Adrenal gland (tissue), 9 donors: ENCODE measurements at regions not wholly inside any gene's neighbourhood (a gene's known extent, or its start where the extent isn't known, plus 50 kb on each side); places are given as distances from the start of the nearest gene placed in this dataset.

Experiments
- DNase-seq, 7 donors: peaks; one replicate each; pipeline ENCODE4 v3.0.0-alpha.2; 2019 to 2020
- H3K27ac ChIP-seq, 5 donors: fragments of 200-600 bp; sonication (generic) in 4 of 5; 1 replicate in 3 of 5; 2 replicates in 2 of 5; pipeline versions ENCODE4 v1.5.1 to v1.8.0; 2016 to 2020; ENCODE audit warnings: mild to moderate bottlenecking in 1 of 5
- H3K27me3 ChIP-seq: fragments of 200-600 bp; 2 replicates; pipeline ENCODE4 v1.8.0; 2021
- H3K36me3 ChIP-seq, 2 donors: fragments of 200-600 bp; replicated peaks in 1 of 2; 1 replicate in 1 of 2; 2 replicates in 1 of 2; pipeline versions ENCODE4 v1.5.1 to v1.8.0; 2018 to 2022
- H3K4me1 ChIP-seq, 2 donors: fragments of 200-600 bp; replicated peaks in 1 of 2; 1 replicate in 1 of 2; 2 replicates in 1 of 2; pipeline versions ENCODE4 v1.5.1 to v1.8.0; 2018 to 2021
- H3K4me3 ChIP-seq, 4 donors: fragments of 200-600 bp; sonication (generic) in 3 of 4; one replicate each; pipeline ENCODE4 v1.5.1; 2016 to 2018
- H3K9me3 ChIP-seq, 3 donors: fragments of 200-600 bp; sonication (generic) in 1 of 3; replicated peaks in 1 of 3; 1 replicate in 2 of 3; 2 replicates in 1 of 3; pipeline versions ENCODE4 v1.5.1 to v1.8.0; 2016 to 2021
- POLR2A ChIP-seq, 2 donors: fragments of 450-650 bp; IDR thresholded peaks; one replicate each; pipeline ENCODE4 v1.6.1; 2017; ENCODE audit warnings: antibody characterized with exemption in 2 of 2, mild to moderate bottlenecking in 2 of 2, moderate library complexity in 1 of 2
- WGBS, 4 donors: extraction: QIAGEN DNeasy Blood & Tissue Kit in 2 of 4; methylation state at CpG; one replicate each; pipeline versions ENCODE4 v1.1.5 to v1.1.7; 2013 to 2017; 5-methylcytosine and 5-hydroxymethylcytosine counted together
- intact Hi-C, 2 donors: fragments of 100-400 bp; cut with DNase I; formaldehyde crosslinking; loops; one replicate each; pipeline versions ENCODE4 v1.14.1 to v1.15.0; 2022 to 2023
- TF ChIP-seq, protein P1 (sequence below), 6 experiments: fragments of 450-650 bp in 4 of 6; fragments of 200-600 bp in 2 of 6; sonication (generic) in 1 of 6; IDR thresholded peaks; 1 replicate in 5 of 6; 2 replicates in 1 of 6; pipeline versions ENCODE4 v1.5.1 to v1.8.0; 2016 to 2021; ENCODE audit warnings: antibody characterized with exemption in 6 of 6, mild to moderate bottlenecking in 2 of 6, moderate library complexity in 1 of 6
- donor health status: healthy with polysubstance abuse.
- donor health status: Bipolar disorder and iron deficiency.
- donor health status: DM: yes; HTN: yes; CAD: no.
- donor health status: DM: no; HTN: no; CAD: no.
- donor health status: DM: no; HTN: no; CAD: no.

DNA sequence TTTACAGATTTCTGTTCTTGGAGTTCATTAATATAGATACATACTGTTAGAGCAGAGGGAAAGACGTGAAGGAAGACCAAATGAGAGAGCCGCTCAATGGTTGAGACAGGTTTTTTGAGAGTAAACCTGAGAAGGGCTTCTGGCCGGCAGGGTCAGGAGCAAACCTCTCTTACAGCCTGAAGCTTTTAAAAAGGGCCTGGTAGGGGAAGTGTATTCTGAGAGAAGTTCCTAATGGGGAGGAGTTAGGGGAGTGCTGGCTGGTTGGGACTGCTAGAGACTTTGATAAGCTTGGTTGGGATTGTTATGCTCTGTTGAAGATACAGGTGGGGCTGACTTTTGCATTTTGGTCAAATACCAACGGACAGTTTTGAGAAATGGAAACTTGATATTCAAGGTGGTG, 186.8 kb upstream of the PABPC4L start:
- H3K36me3 ChIP-seq = no peaks in the 10 kb centered on the region
- H3K27me3 ChIP-seq = no peaks in the 10 kb centered on the region
- TF ChIP-seq, protein P1, sequence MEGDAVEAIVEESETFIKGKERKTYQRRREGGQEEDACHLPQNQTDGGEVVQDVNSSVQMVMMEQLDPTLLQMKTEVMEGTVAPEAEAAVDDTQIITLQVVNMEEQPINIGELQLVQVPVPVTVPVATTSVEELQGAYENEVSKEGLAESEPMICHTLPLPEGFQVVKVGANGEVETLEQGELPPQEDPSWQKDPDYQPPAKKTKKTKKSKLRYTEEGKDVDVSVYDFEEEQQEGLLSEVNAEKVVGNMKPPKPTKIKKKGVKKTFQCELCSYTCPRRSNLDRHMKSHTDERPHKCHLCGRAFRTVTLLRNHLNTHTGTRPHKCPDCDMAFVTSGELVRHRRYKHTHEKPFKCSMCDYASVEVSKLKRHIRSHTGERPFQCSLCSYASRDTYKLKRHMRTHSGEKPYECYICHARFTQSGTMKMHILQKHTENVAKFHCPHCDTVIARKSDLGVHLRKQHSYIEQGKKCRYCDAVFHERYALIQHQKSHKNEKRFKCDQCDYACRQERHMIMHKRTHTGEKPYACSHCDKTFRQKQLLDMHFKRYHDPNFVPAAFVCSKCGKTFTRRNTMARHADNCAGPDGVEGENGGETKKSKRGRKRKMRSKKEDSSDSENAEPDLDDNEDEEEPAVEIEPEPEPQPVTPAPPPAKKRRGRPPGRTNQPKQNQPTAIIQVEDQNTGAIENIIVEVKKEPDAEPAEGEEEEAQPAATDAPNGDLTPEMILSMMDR (IDR thresholded peaks at IDR 0.05) = no peak
- no peak overlapping the region for H3K4me3 ChIP-seq
- 63 to 86% (median 74%) methylated on average over 4 of the region's 4 CpGs for WGBS, 4 donors
- no peaks in the 10 kb centered on the region for H3K4me1 ChIP-seq
- no peaks in the 10 kb centered on the region for H3K9me3 ChIP-seq
- no peak for DNase-seq
- H3K27ac ChIP-seq = no peak overlapping the region
- intact Hi-C loops = no loop called here

DNA sequence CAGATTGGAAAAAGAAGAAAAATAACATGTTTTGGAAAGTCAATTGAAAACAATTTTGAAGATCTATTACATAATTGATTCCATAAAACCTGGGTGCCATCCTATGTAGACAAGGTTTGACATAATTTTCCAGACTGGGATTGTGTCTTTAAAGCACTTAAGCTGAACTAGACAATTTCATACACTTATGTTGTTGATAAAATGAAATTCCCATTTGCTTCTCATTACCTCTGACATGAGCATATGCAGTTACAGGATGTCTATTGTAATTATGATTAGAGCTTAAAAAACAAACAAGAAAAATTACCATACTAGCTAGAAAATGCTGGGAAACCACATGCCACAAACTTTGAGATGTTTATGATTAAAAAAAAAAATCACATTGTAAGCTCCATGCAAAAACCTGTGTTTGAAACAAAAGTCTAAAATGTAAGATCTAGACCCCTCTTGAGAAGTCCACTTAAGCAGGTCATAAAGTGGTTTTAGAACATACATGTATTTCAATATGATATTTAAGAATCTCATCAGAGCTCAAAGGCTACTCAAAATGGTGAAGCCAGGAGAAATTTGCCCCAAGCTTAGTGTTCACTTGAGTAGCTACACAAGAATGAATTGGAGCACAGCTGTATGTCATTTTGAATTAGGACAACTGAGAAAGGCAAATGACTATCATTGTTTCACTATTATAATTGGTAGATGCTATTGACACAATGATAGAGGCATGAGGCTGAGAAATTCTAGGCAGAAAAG, 181.1 kb upstream of the PABPC4L start:
- no peaks in the 10 kb centered on the region for H3K9me3 ChIP-seq
- no peak for TF ChIP-seq POLR2A (IDR thresholded peaks at IDR 0.05)
- TF ChIP-seq, protein P1 (IDR thresholded peaks at IDR 0.05) = no peak
- H3K4me1 ChIP-seq = no peaks in the 10 kb centered on the region
- H3K27ac ChIP-seq = no peak overlapping the region
- intact Hi-C loops = no loop called here
- H3K36me3 ChIP-seq = no peaks in the 10 kb centered on the region
- H3K4me3 ChIP-seq = no peak overlapping the region
- no peaks in the 10 kb centered on the region for H3K27me3 ChIP-seq
- DNase-seq = no peak

DNA sequence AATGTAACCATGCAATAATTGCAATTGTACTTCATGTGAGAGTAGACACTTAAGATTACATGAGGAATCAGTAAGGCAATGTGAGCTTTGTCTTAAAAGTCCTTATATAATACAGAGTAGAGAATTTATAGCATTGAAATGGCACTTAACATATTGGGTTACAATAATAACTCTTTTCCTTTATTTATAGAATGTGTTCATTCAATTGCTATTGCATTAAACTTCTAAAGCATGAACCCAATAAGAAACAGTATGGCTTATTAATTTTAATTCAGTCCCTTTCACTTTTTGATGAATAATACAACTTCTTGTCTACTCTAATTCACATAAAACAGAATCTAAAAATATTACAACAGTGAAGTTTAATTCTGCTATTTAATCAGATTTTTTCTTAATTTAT, 174.2 kb upstream of the PABPC4L start:
- Histone ChIP-seq H3K27me3 (no peaks in the 10 kb centered on the region), H3K36me3 (no peaks in the 10 kb centered on the region), H3K27ac (no peak overlapping the region), H3K4me1 (no peaks in the 10 kb centered on the region), H3K4me3 (no peak overlapping the region), H3K9me3 (no peaks in the 10 kb centered on the region)
- intact Hi-C loops = no loop called here
- no peak for DNase-seq
- TF ChIP-seq POLR2A (IDR thresholded peaks at IDR 0.05) = no peak
- TF ChIP-seq, protein P1 (IDR thresholded peaks at IDR 0.05) = no peak

DNA sequence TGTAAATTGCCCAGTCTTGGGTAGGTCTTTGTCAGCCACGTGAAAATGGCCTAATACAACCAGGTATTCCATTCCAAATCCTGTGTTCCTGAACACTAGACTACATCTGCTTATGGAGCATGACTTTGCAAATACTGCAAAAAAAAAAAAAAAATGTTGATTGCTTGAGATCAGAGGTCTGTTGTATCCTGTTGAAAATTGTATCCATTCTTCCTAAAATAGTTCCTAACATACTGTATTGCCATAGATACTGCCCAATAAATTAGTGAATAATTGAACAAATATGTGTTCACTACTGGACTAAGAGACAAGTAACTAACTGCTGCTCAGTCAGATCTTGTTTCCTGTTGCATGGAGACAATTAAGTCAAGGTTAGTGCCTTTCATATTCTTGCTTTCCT, 164.3 kb upstream of the PABPC4L start:
- no peak for DNase-seq
- no peaks in the 10 kb centered on the region for H3K4me1 ChIP-seq
- no peak for TF ChIP-seq POLR2A (IDR thresholded peaks at IDR 0.05)
- TF ChIP-seq, protein P1 (IDR thresholded peaks at IDR 0.05) = no peak
- H3K9me3 ChIP-seq = no peaks in the 10 kb centered on the region
- no peaks in the 10 kb centered on the region for H3K27me3 ChIP-seq
- intact Hi-C loops = no loop called here
- WGBS, 4 donors = 51 to 72% (median 65%) methylated on average over 1 of the region's 1 CpG
- no peaks in the 10 kb centered on the region for H3K36me3 ChIP-seq
- H3K4me3 ChIP-seq = no peak overlapping the region
- no peak overlapping the region for H3K27ac ChIP-seq
